ENCODE measurements at regions not wholly inside any gene's neighbourhood (a gene's known extent, or its start where the extent isn't known, plus 50 kb on each side); places are given as distances from the start of the nearest gene placed in this dataset.

GRCh38 chr5:158626718-158627117, 473.0 kb downstream of the EBF1 start:
- TF ChIP-seq CTCF (conservative IDR thresholded peaks at IDR 0.05 in 1 of 2, IDR thresholded peaks at IDR 0.05 in 1 of 2; ENCODE audit: extremely low read depth in 1 of 2, insufficient read depth in 1 of 2, low read depth in 1 of 2, low read length in 2 of 2) (no peak), EZH2 (IDR thresholded peaks at IDR 0.05; ENCODE audit: borderline replicate concordance, low read length) (no peak)
